ENCODE measurements at regions not wholly inside any gene's neighbourhood (a gene's known extent, or its start where the extent isn't known, plus 50 kb on each side); places are given as distances from the start of the nearest gene placed in this dataset.

GRCh38 chr17:13735444-13735843, 133.7 kb upstream of the HS3ST3A1 start:
- TF ChIP-seq, protein P1, sequence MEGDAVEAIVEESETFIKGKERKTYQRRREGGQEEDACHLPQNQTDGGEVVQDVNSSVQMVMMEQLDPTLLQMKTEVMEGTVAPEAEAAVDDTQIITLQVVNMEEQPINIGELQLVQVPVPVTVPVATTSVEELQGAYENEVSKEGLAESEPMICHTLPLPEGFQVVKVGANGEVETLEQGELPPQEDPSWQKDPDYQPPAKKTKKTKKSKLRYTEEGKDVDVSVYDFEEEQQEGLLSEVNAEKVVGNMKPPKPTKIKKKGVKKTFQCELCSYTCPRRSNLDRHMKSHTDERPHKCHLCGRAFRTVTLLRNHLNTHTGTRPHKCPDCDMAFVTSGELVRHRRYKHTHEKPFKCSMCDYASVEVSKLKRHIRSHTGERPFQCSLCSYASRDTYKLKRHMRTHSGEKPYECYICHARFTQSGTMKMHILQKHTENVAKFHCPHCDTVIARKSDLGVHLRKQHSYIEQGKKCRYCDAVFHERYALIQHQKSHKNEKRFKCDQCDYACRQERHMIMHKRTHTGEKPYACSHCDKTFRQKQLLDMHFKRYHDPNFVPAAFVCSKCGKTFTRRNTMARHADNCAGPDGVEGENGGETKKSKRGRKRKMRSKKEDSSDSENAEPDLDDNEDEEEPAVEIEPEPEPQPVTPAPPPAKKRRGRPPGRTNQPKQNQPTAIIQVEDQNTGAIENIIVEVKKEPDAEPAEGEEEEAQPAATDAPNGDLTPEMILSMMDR (conservative IDR thresholded peaks at IDR 0.05; ENCODE audit: low read depth, low read length) = peak; percentile 28
- H3K4me3 ChIP-seq (ENCODE audit: low read depth, low read length) = no peak overlapping the region
- no peak for DNase-seq (ENCODE audit: low read depth)

DNA sequence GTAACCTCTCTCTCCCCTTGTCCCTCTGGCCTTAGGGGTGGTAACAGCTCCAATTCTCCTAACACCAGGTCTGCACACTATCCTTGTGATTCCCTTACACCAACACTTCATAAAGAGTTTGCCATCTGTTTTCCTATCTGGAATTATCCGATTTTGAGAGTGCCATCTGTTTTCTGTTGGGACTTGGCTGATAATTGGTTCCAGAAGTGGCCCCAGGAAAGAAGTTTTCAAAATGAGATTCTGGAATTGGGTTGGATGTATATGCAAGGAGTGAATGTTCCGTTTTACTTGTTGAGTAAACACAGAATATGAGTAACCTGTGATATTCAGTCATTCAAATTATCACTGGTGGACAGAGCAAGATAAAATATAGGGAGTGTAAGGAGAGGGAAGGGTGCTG, 134.1 kb upstream of the HS3ST3A1 start:
- no peak for DNase-seq (ENCODE audit: low read depth)
- H3K4me3 ChIP-seq (ENCODE audit: low read depth, low read length) = no peak overlapping the region
- TF ChIP-seq, protein P1 (conservative IDR thresholded peaks at IDR 0.05; ENCODE audit: low read depth, low read length) = no peak

DNA sequence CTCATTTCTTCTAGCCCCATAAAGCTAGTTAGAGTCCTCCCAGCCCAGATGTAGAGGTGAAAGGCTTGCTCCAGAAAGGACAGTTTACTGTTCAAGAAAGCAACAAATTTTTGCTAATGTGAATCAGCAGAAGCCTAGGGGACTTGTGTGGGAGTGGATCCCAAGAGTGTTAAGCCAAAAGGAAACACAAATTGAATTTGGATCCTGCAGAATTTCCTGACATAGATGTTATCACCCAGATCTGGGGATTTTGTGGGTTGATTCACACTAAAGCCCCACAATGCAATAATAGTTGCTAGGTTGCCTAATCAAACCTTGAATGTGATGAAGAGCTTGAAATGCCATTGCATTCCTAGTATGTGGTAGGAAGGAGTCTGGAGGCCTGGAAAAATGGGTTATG, 135.2 kb upstream of the HS3ST3A1 start:
- TF ChIP-seq, protein P1 (conservative IDR thresholded peaks at IDR 0.05; ENCODE audit: low read depth, low read length) = no peak
- H3K4me3 ChIP-seq (ENCODE audit: low read depth, low read length) = no peak overlapping the region
- DNase-seq (ENCODE audit: low read depth) = no peak

DNA sequence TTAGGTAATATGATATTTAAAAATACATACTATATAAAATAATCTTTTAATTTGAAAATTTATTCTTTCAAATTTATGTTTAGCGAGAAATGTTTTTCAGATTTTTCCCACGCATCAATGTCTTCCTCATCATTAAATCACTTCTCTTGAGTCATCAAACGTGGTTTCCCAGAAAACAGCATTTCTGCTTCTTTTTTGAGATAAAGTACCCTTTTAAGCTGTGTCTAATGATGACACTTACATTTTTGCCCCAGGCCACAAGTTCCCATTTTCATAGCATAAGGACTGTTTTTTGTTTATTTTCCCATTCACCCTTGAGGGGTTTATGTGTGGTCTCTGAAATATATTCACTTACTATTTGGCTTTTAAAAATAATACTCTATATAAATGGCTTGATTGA, 139.0 kb upstream of the HS3ST3A1 start:
- no peak overlapping the region for H3K4me3 ChIP-seq (ENCODE audit: low read depth, low read length)
- no peak for DNase-seq (ENCODE audit: low read depth)
- TF ChIP-seq, protein P1 (conservative IDR thresholded peaks at IDR 0.05; ENCODE audit: low read depth, low read length) = no peak

- no peak for DNase-seq (ENCODE audit: low read depth)
- TF ChIP-seq, protein P1 (conservative IDR thresholded peaks at IDR 0.05; ENCODE audit: low read depth, low read length) = no peak
- H3K4me3 ChIP-seq (ENCODE audit: low read depth, low read length) = no peak overlapping the region
Measured at GRCh38 chr17:13741744-13742143, 140.0 kb upstream of the HS3ST3A1 start.

- TF ChIP-seq, protein P1 (conservative IDR thresholded peaks at IDR 0.05; ENCODE audit: low read depth, low read length) = no peak
- H3K4me3 ChIP-seq (ENCODE audit: low read depth, low read length) = no peak overlapping the region
- DNase-seq (ENCODE audit: low read depth) = no peak
Measured at GRCh38 chr17:13743906-13744305, 142.2 kb upstream of the HS3ST3A1 start.

DNA sequence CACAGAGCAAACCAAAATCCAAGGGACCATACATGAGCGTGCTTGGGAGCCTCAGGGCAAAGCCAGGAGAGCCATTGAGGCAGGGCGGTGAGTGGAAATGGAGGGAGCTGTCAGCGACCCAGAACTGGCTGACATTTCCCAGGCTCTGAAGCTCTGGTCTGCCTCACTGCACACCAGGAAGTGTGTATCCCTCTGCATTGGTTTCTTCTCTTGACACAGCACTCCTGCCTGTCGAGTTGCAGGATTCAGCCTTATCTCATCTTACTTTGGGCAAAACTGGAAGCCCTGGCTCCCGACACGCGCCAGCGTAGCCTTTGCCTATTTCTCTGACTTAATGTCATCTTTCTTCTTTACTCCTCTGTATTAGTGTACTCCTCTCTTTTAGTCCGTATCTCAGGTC, 144.7 kb upstream of the HS3ST3A1 start:
- no peak for DNase-seq (ENCODE audit: low read depth)
- H3K4me3 ChIP-seq (ENCODE audit: low read depth, low read length) = no peak overlapping the region
- TF ChIP-seq, protein P1 (conservative IDR thresholded peaks at IDR 0.05; ENCODE audit: low read depth, low read length) = no peak

Measured in choroid plexus epithelial cell (primary cell).